WTC11 (cell line): ENCODE measurements at regions not wholly inside any gene's neighbourhood (a gene's known extent, or its start where the extent isn't known, plus 50 kb on each side); places are given as distances from the start of the nearest gene placed in this dataset.

Source experiments
- CTCF ChIP-seq: fragments of 200-600 bp; IDR thresholded peaks from 2 replicates; pipeline ENCODE4 v1.8.0; 2022; ENCODE audit warnings: antibody characterized with exemption
- GABPB1 ChIP-seq: sonication (generic); formaldehyde crosslinking; IDR thresholded peaks from 2 replicates; pipeline ENCODE4 v1.8.1; 2023; ENCODE audit warnings: mild to moderate bottlenecking, missing genetic modification reagents
- JUN ChIP-seq: sonication (generic); formaldehyde crosslinking; IDR thresholded peaks from 2 replicates; pipeline ENCODE4 v1.8.0; 2023; ENCODE audit warnings: mild to moderate bottlenecking, missing genetic modification reagents
- MAX ChIP-seq: sonication (generic); formaldehyde crosslinking; IDR thresholded peaks from 2 replicates; pipeline ENCODE4 v1.8.0; 2022; ENCODE audit warnings: mild to moderate bottlenecking, missing genetic modification reagents
- MYBL2 ChIP-seq: sonication (generic); formaldehyde crosslinking; IDR thresholded peaks from 2 replicates; pipeline ENCODE4 v1.8.1; 2023; ENCODE audit warnings: mild to moderate bottlenecking, moderate library complexity, missing genetic modification reagents
- NR2C2 ChIP-seq: sonication (generic); formaldehyde crosslinking; IDR thresholded peaks from 2 replicates; pipeline ENCODE4 v1.8.0; 2022; ENCODE audit warnings: mild to moderate bottlenecking, missing genetic modification reagents
- PRDM15 ChIP-seq: sonication (generic); formaldehyde crosslinking; IDR thresholded peaks from 2 replicates; pipeline ENCODE4 v1.8.0; 2022; ENCODE audit warnings: missing genetic modification reagents
- SMAD3 ChIP-seq: sonication (generic); formaldehyde crosslinking; IDR thresholded peaks from 2 replicates; pipeline ENCODE4 v1.8.0; 2022; ENCODE audit warnings: missing genetic modification reagents, mild to moderate bottlenecking, borderline replicate concordance
- SP1 ChIP-seq: sonication (generic); formaldehyde crosslinking; conservative IDR thresholded peaks from 2 replicates; pipeline ENCODE4 v1.8.1; 2022; ENCODE audit warnings: missing genetic modification reagents
- ZBTB21 ChIP-seq: sonication (generic); formaldehyde crosslinking; IDR thresholded peaks from 2 replicates; pipeline ENCODE4 v1.8.1; 2023; ENCODE audit warnings: mild to moderate bottlenecking, missing genetic modification reagents, borderline replicate concordance
- ZNF425 ChIP-seq: fragments of 250-450 bp; sonication (Bioruptor Pico); conservative IDR thresholded peaks from 2 replicates; pipeline ENCODE4 v1.9.0; 2021; ENCODE audit warnings: mild to moderate bottlenecking
- TF ChIP-seq, protein P1 (sequence below): sonication (generic); formaldehyde crosslinking; IDR thresholded peaks from 2 replicates; pipeline ENCODE4 v1.8.1; 2022; ENCODE audit warnings: mild to moderate bottlenecking, moderate library complexity, missing genetic modification reagents

DNA sequence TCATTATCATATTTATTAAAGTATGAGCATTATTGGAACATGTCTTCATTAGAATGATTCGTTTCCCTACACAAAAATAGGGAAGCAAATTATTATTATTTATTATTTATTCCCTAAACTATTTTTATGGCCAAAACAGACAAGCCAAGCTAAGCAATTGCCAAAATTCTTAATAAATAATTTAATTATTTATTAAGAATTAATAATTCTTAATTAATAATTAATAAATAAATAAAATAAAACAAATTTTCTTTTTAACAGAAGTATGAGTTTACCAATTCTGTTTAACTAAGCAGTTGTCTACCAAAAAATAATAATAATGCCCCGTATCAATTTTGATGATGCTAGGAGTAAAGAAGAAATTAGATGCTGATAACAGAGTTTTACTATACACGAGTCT lies 1080.8 kb upstream of the AGA start:
- TF ChIP-seq MYBL2 (CRISPR knock-in tag), result no peak
- no peak for TF ChIP-seq NR2C2
- TF ChIP-seq SMAD3 (CRISPR knock-in tag), result no peak
- no peak for TF ChIP-seq MAX (CRISPR knock-in tag)
- TF ChIP-seq, protein P1, sequence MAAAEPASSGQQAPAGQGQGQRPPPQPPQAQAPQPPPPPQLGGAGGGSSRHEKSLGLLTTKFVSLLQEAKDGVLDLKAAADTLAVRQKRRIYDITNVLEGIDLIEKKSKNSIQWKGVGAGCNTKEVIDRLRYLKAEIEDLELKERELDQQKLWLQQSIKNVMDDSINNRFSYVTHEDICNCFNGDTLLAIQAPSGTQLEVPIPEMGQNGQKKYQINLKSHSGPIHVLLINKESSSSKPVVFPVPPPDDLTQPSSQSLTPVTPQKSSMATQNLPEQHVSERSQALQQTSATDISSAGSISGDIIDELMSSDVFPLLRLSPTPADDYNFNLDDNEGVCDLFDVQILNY (CRISPR knock-in tag), result no peak
- TF ChIP-seq CTCF, result no peak
- no peak for TF ChIP-seq JUN (CRISPR knock-in tag)
- TF ChIP-seq SP1 (CRISPR knock-in tag), result no peak
- TF ChIP-seq GABPB1 (CRISPR knock-in tag), result no peak
- no peak for TF ChIP-seq PRDM15 (CRISPR knock-in tag)
- no peak for TF ChIP-seq ZBTB21
- no peak for TF ChIP-seq ZNF425 (CRISPR knock-in tag)
